ENCODE measurements at regions not wholly inside any gene's neighbourhood (a gene's known extent, or its start where the extent isn't known, plus 50 kb on each side); places are given as distances from the start of the nearest gene placed in this dataset.

DNA sequence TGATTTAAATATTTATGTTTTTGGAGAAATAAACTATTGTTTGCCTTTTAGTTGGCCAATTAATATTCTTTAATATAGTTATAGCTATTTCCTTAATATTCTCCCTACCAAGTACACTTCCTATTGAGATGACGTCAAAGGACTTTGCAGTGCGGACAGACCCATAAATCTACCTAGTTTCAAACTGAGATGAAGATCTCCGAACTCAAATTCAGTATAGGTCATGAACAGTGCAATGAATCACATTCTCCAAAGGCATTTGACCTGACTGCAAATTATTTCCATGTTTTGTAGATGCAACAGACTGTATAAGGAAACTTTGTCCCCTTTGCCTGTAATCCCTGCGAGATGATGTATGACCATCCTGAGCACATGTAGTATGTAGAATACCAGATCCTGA is 342.6 kb upstream of the FIGN start:
- Mint-ChIP-seq H3K9me3 (peaks cover 9% of the 10 kb centered on the region), H3K27ac (no peak overlapping the region), H3K4me1 (ENCODE audit: low read depth in 2 of 2) (no peaks in the 10 kb centered on the region), H3K27me3 (no peaks in the 10 kb centered on the region), H3K4me3 (no peak overlapping the region), H3K36me3 (no peaks in the 10 kb centered on the region)
- ATAC-seq (no peak), DNase-seq (ENCODE audit: low spot score) (no peak)

DNA sequence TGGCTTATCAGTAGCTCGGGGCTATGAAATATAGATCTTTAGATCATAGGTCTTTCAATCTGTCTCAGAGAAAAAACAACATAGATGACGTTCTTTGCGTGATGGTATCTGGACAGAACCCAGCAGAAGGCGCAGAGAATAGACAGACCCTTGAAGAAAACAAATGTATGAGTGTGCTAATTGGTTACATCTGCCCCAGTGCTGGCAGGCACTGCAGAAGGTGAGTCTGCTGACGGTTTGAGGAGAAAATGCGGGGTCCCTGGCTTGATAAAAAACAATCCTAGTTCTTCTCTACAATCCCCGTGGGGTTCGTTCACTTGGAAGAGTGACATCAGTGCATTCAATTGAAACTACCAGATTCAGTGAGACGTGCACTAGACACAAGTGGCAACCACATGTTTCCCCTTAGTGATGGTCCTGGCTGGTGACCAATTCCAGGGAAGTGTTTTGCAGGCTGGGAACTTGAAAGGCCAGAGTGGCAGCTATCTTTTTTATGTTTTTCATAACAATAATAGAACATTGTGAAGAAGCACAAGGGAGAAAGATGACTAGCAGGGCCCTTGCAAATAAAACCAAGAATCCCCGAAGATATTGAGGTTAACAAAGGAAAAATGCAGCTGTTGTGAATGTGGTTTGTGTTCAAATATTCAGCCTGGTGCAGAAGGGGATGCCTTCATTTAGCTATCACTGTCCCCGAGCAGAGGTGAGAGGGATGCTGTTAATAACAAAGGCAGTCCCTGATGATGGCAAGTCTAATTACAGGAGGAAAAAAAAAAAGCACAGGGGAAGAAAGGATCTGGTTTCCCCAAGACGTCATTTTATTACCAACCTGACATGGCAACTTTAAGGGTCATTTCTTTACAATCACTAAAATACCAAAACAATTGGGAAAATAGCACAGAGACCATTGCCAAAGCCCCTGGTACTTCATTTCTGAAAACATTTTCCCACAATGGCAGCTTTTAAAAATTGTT is 337.6 kb upstream of the FIGN start:
- peaks cover 16% of the 10 kb centered on the region for H3K9me3 Mint-ChIP-seq
- no peaks in the 10 kb centered on the region for H3K27me3 Mint-ChIP-seq
- no peak overlapping the region for H3K27ac Mint-ChIP-seq
- H3K4me1 Mint-ChIP-seq (ENCODE audit: low read depth in 2 of 2) = no peaks in the 10 kb centered on the region
- no peak for DNase-seq (ENCODE audit: low spot score)
- no peak for ATAC-seq
- H3K36me3 Mint-ChIP-seq = no peaks in the 10 kb centered on the region
- no peak overlapping the region for H3K4me3 Mint-ChIP-seq

DNA sequence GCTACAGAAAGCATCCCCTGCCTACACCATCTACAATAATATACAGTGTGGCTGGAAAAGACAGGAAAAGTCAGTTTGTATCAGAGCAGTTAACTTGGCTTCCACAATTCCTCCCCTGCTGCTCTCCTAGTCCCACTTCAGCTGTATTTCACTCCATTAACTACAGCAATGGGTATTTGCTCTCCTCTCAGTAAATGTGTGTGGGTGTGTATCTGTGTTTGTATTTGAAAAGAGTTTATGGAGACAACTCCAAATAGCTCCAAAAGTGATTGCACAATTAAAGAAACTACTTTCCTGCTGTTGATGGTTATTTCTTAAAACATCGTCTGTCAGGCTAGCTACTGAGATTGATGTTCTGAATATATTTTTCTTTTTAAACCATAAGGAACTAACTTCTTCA is 333.7 kb upstream of the FIGN start:
- no peak for ATAC-seq
- Mint-ChIP-seq H3K9me3 (peaks cover 12% of the 10 kb centered on the region), H3K4me3 (no peak overlapping the region), H3K36me3 (no peaks in the 10 kb centered on the region), H3K4me1 (ENCODE audit: low read depth in 2 of 2) (no peaks in the 10 kb centered on the region), H3K27me3 (no peaks in the 10 kb centered on the region), H3K27ac (no peak overlapping the region)
- no peak for DNase-seq (ENCODE audit: low spot score)

DNA sequence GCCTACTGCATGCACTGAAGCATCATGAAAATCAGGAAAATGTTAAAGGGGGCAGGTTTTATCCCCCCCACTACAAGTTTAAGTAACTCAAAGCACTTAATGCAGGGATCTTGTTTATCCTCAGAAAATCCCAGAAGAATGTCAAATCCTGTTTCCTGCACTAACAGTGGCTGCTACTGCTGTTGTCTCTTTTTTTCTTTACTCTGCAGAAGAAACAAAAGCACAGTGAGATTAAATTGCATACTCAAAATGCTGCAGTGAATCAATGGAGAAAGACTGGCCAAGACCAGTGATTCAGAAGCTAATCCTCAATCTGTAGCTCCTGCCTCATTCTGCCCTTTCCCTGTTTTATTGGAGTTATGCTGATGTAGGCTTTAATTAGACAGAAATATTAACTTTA is 332.3 kb upstream of the FIGN start:
- no peak for DNase-seq (ENCODE audit: low spot score)
- no peaks in the 10 kb centered on the region for H3K4me1 Mint-ChIP-seq (ENCODE audit: low read depth in 2 of 2)
- no peaks in the 10 kb centered on the region for H3K36me3 Mint-ChIP-seq
- no peak for ATAC-seq
- no peak overlapping the region for H3K4me3 Mint-ChIP-seq
- no peaks in the 10 kb centered on the region for H3K27me3 Mint-ChIP-seq
- peaks cover 12% of the 10 kb centered on the region for H3K9me3 Mint-ChIP-seq
- H3K27ac Mint-ChIP-seq = no peak overlapping the region

DNA sequence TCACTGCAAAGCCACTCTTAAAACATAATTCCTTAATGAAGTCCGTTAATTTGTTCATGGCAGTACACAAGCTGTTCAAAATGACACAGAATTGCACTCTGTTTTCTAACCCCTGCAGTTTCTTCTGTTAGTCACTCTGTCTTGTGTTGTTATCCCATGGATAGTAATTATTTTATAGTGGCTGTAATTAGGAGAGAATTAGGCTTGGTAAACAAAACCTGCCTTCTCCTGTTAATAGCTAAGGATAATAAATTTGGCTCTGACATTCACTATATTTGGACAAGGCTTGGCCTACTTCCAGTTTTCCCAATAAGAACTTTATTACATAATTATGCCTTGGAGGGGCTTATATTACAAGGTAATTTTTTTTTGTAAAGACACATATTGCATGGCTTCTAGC is 330.3 kb upstream of the FIGN start:
- Mint-ChIP-seq H3K27ac (no peak overlapping the region), H3K4me3 (no peak overlapping the region), H3K36me3 (no peaks in the 10 kb centered on the region), H3K9me3 (peaks cover 9% of the 10 kb centered on the region), H3K27me3 (no peaks in the 10 kb centered on the region), H3K4me1 (ENCODE audit: low read depth in 2 of 2) (no peaks in the 10 kb centered on the region)
- DNase-seq (ENCODE audit: low spot score) (no peak), ATAC-seq (no peak)

- no peak overlapping the region for H3K4me3 Mint-ChIP-seq
- peaks cover 8% of the 10 kb centered on the region for H3K9me3 Mint-ChIP-seq
- H3K4me1 Mint-ChIP-seq (ENCODE audit: low read depth in 2 of 2) = no peaks in the 10 kb centered on the region
- no peak for DNase-seq (ENCODE audit: low spot score)
- no peak for ATAC-seq
- H3K27me3 Mint-ChIP-seq = no peaks in the 10 kb centered on the region
- H3K36me3 Mint-ChIP-seq = no peaks in the 10 kb centered on the region
- no peak overlapping the region for H3K27ac Mint-ChIP-seq
Observed at GRCh38 chr2:164065038-164065437, 329.2 kb upstream of the FIGN start.

DNA sequence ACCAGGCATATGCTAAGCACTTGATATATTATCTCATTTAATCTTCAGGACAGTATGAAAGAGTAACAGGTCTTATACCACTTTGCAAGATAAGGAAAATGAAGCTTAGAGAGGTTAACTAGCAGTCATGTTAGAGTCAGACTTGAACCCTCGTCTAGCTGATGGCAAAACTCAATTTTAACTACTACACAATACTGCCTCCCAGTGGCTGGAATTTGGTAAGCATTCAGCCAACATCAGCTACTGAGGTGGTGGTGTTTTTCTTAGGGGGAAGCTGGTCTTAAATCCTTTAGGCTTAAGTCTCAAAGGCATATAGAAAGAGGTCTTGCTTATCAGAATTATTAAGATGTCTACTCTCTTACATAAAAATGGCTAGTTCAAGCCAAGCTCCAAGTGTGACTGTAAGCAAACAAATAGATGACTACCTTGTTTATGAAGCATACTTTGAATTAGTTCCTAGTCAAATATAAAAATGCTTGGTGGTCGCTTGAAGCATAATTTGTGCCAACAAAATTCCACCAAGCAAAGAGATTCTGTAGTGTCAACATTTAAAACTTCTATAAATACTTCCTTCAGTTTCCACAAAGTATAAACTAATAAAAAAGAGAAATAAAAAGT is 325.4 kb upstream of the FIGN start:
- Mint-ChIP-seq H3K27ac (no peak overlapping the region), H3K4me3 (no peak overlapping the region), H3K27me3 (no peaks in the 10 kb centered on the region)

GRCh38 chr2:164060031-164060430 is 324.2 kb upstream of the FIGN start:
- Mint-ChIP-seq H3K27ac (no peak overlapping the region), H3K9me3 (peaks cover 3% of the 10 kb centered on the region), H3K36me3 (no peaks in the 10 kb centered on the region), H3K27me3 (no peaks in the 10 kb centered on the region), H3K4me3 (no peak overlapping the region), H3K4me1 (ENCODE audit: low read depth in 2 of 2) (no peaks in the 10 kb centered on the region)
- ATAC-seq = no peak
- no peak for DNase-seq (ENCODE audit: low spot score)

More for the DNA sequence above, 325.4 kb upstream of the FIGN start:
- Mint-ChIP-seq H3K36me3 (no peaks in the 10 kb centered on the region), H3K9me3 (peaks cover 3% of the 10 kb centered on the region), H3K4me1 (ENCODE audit: low read depth in 2 of 2) (no peaks in the 10 kb centered on the region)
- ATAC-seq = no peak
- DNase-seq (ENCODE audit: low spot score) = no peak

- H3K36me3 Mint-ChIP-seq = no peaks in the 10 kb centered on the region
- no peak overlapping the region for H3K4me3 Mint-ChIP-seq
- no peak overlapping the region for H3K27ac Mint-ChIP-seq
- no peaks in the 10 kb centered on the region for H3K27me3 Mint-ChIP-seq
- H3K9me3 Mint-ChIP-seq = peaks cover 4% of the 10 kb centered on the region
- no peaks in the 10 kb centered on the region for H3K4me1 Mint-ChIP-seq (ENCODE audit: low read depth in 2 of 2)
- no peak for DNase-seq (ENCODE audit: low spot score)
- no peak for ATAC-seq
Observed at GRCh38 chr2:164055623-164056022, 319.8 kb upstream of the FIGN start.

- DNase-seq (ENCODE audit: low spot score) (no peak), ATAC-seq (no peak)
- Mint-ChIP-seq H3K36me3 (no peaks in the 10 kb centered on the region), H3K27me3 (no peaks in the 10 kb centered on the region), H3K27ac (no peak overlapping the region), H3K4me3 (no peak overlapping the region), H3K9me3 (peaks cover 7% of the 10 kb centered on the region), H3K4me1 (ENCODE audit: low read depth in 2 of 2) (no peaks in the 10 kb centered on the region)
Observed at GRCh38 chr2:164054651-164055050, 318.8 kb upstream of the FIGN start.

DNA sequence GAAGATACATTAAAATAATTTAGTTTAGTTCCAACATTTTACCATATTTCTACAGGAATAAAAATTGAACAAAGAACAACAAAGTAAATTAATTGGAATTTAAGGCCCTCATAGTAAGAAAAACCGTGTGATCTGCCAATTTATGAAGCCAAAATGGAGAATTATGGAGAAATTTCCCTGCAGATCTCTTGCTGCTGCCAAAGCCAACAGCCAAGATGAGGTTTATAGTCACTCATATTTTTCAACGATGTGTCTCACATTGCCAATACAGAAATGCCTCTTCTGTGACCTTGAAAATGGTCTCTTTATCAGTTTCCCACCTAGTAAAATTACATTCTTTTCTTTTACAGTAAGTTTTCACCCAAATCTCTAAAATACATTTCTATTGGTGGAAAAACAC is 317.2 kb upstream of the FIGN start:
- peaks cover 14% of the 10 kb centered on the region for H3K9me3 Mint-ChIP-seq
- no peak for DNase-seq (ENCODE audit: low spot score)
- no peak overlapping the region for H3K4me3 Mint-ChIP-seq

DNA sequence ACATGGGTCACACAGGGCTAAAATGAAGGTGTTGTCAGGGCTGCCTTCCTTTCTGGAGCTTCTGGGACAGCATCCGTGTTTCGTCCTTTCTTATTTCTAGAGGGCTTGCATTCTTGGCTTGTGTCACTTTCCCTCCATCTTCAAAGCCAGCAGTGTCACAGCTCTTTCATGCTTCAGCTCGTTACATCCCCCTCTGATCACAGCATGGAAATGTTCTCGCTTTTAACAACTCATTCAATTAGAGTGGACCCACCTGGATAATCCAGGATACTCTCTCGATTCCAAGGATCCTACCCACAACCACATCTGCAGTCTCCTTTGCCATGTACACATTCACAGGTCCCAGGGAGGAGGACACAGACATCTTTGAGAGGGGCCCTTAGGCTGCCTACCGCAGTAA is 316.2 kb upstream of the FIGN start:
- Mint-ChIP-seq H3K4me3 (no peak overlapping the region), H3K4me1 (ENCODE audit: low read depth in 2 of 2) (no peaks in the 10 kb centered on the region)
- ATAC-seq = no peak

More for the DNA sequence above, 317.2 kb upstream of the FIGN start:
- Mint-ChIP-seq H3K36me3 (no peaks in the 10 kb centered on the region), H3K4me1 (ENCODE audit: low read depth in 2 of 2) (no peaks in the 10 kb centered on the region), H3K27ac (no peak overlapping the region), H3K27me3 (no peaks in the 10 kb centered on the region)
- no peak for ATAC-seq

DNA sequence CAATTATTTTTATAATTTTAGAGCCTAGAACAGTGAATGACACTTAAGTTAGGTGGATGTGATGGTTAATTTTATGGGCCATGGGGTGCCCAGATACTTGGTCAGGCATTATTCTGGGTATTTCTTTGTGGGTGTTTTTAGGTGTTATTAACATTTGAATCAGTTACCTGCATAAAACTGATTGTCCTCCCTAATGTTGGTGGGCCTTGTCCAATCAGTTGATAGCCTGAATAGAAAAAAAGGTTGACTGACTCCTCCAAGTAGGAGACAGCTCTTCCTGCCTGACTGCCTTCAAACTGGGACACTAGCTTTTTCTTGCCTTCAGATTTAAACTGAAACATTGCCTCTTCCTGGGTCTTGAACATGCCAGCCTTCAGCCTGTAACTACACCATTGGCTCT is 312.9 kb upstream of the FIGN start:
- no peaks in the 10 kb centered on the region for H3K36me3 Mint-ChIP-seq
- H3K4me1 Mint-ChIP-seq (ENCODE audit: low read depth in 2 of 2) = no peaks in the 10 kb centered on the region
- H3K9me3 Mint-ChIP-seq = peaks cover 16% of the 10 kb centered on the region
- no peak overlapping the region for H3K4me3 Mint-ChIP-seq
- no peak overlapping the region for H3K27ac Mint-ChIP-seq
- ATAC-seq = no peak
- no peak for DNase-seq (ENCODE audit: low spot score)
- no peaks in the 10 kb centered on the region for H3K27me3 Mint-ChIP-seq

More for the DNA sequence above, 316.2 kb upstream of the FIGN start:
- peaks cover 16% of the 10 kb centered on the region for H3K9me3 Mint-ChIP-seq
- no peaks in the 10 kb centered on the region for H3K27me3 Mint-ChIP-seq
- H3K36me3 Mint-ChIP-seq = no peaks in the 10 kb centered on the region
- no peak for DNase-seq (ENCODE audit: low spot score)
- H3K27ac Mint-ChIP-seq = no peak overlapping the region

DNA sequence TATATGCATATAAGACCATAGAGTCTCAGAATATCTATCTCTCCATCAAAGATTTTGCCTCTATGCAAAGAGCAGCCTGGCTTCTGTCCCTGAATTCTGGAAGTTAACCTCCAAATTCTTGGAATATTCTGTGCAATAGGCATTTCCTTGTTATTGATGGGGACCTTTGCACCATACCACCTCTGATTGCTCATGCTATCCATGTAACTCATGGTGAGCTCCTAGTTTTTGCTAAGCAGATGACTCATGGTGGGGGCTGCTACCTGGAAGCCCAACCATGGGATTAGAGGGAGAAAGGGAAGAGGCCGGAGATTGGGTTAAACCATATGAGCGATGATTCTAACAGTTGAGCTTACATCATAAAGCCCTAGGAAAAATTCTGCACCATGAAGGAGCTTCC is 310.2 kb upstream of the FIGN start:
- DNase-seq (ENCODE audit: low spot score) = no peak
- no peak overlapping the region for H3K4me3 Mint-ChIP-seq
- H3K9me3 Mint-ChIP-seq = peaks cover 18% of the 10 kb centered on the region
- H3K36me3 Mint-ChIP-seq = peaks cover 5% of the 10 kb centered on the region
- no peak overlapping the region for H3K27ac Mint-ChIP-seq
- ATAC-seq = no peak
- no peaks in the 10 kb centered on the region for H3K27me3 Mint-ChIP-seq
- H3K4me1 Mint-ChIP-seq (ENCODE audit: low read depth in 2 of 2) = no peaks in the 10 kb centered on the region

Data from natural killer cell treated with Interleukin-12 subunit alpha and Interleukin-12 subunit beta and Interleukin-15 and Interleukin-18, amount 100 ng/mL, for 72 hours (primary cell).